ENCODE measurements at regions not wholly inside any gene's neighbourhood (a gene's known extent, or its start where the extent isn't known, plus 50 kb on each side); places are given as distances from the start of the nearest gene placed in this dataset.

DNA sequence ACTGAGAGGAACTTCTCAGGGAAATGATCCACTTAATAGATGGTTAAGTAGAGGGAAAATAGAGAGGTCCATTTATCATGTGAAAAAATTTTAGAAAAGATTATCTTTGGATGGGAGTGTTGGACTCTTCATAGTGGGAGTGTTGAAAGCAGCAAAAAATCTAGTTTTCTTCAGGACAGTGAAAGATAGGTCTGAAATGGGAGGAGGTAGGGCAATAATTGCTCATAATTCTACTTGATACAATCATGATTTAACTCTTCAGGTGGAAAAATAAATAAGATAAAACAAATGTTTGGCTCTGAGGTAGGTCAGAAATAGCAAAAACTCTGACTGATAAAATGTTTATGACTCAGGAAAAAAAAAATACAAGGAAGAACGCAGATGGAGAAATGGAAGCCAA is 144.1 kb upstream of the DPH6 start:
- H3K36me3 ChIP-seq, result no peaks in the 10 kb centered on the region
- H3K9me3 ChIP-seq (ENCODE audit: low read depth), result no peaks in the 10 kb centered on the region
- no peak overlapping the region for H2AFZ ChIP-seq (replicated peaks)
- no peak overlapping the region for H3K4me2 ChIP-seq
- H3K9ac ChIP-seq, result no peak overlapping the region
- no peak overlapping the region for H3K4me3 ChIP-seq
- peaks cover 5% of the 10 kb centered on the region for H3K4me1 ChIP-seq
- H3K27ac ChIP-seq, result no peak overlapping the region
- Mint-ChIP-seq H3K4me3 (no peak overlapping the region), H3K9me3 (no peaks in the 10 kb centered on the region), H3K36me3 (no peaks in the 10 kb centered on the region), H3K4me1 (peaks cover 4% of the 10 kb centered on the region), H3K27me3 (ENCODE audit: insufficient read depth, low read depth) (no peaks in the 10 kb centered on the region), H3K27ac (no peak overlapping the region)
- no peaks in the 10 kb centered on the region for H3K27me3 ChIP-seq
- no peaks in the 10 kb centered on the region for H3K79me2 ChIP-seq (ENCODE audit: low read depth)
- no peak for DNase-seq (ENCODE audit: low spot score)
- no peaks in the 10 kb centered on the region for H4K20me1 ChIP-seq (ENCODE audit: low read depth)
- no peaks in the 10 kb centered on the region for H3F3A ChIP-seq (ENCODE audit: low read depth)
- TF ChIP-seq EZH2 (IDR thresholded peaks at IDR 0.05), result no peak
- no peak for TF ChIP-seq EZH2phosphoT487 (IDR thresholded peaks at IDR 0.05)
- TF ChIP-seq, protein P1, sequence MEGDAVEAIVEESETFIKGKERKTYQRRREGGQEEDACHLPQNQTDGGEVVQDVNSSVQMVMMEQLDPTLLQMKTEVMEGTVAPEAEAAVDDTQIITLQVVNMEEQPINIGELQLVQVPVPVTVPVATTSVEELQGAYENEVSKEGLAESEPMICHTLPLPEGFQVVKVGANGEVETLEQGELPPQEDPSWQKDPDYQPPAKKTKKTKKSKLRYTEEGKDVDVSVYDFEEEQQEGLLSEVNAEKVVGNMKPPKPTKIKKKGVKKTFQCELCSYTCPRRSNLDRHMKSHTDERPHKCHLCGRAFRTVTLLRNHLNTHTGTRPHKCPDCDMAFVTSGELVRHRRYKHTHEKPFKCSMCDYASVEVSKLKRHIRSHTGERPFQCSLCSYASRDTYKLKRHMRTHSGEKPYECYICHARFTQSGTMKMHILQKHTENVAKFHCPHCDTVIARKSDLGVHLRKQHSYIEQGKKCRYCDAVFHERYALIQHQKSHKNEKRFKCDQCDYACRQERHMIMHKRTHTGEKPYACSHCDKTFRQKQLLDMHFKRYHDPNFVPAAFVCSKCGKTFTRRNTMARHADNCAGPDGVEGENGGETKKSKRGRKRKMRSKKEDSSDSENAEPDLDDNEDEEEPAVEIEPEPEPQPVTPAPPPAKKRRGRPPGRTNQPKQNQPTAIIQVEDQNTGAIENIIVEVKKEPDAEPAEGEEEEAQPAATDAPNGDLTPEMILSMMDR (IDR thresholded peaks at IDR 0.05), result no peak

DNA sequence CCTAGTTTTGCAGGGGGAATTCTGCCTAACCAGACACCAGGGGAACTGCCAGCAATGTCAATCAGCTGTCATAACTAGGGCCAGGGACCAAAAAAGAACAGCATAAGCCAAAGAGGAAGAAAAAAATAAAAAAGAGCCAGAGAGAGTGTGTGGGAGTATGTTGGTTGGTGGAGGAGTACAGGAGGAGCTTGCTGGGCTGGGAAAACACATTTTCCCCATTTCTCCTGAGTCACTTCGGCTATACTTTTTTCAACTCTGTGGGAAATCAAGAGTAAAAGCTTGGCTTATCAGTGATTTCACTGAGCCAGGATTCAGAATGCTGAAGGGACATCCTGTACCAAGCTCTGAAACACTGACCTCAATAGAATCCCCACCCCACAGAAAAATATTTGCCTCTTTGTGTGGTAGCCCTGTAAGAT is 144.7 kb upstream of the DPH6 start:
- Histone ChIP-seq H2AFZ (replicated peaks) (peak overlapping the region; percentile 80), H3K9ac (no peak overlapping the region), H3K4me1 (peaks cover 5% of the 10 kb centered on the region), H3K36me3 (no peaks in the 10 kb centered on the region), H3K4me2 (no peak overlapping the region), H3K79me2 (ENCODE audit: low read depth) (no peaks in the 10 kb centered on the region), H3K9me3 (ENCODE audit: low read depth) (no peaks in the 10 kb centered on the region), H4K20me1 (ENCODE audit: low read depth) (no peaks in the 10 kb centered on the region), H3K27ac (no peak overlapping the region), H3F3A (ENCODE audit: low read depth) (no peaks in the 10 kb centered on the region), H3K4me3 (no peak overlapping the region), H3K27me3 (no peaks in the 10 kb centered on the region)
- Mint-ChIP-seq H3K27ac (no peak overlapping the region), H3K36me3 (no peaks in the 10 kb centered on the region), H3K4me1 (peaks cover 4% of the 10 kb centered on the region), H3K27me3 (ENCODE audit: insufficient read depth, low read depth) (no peaks in the 10 kb centered on the region), H3K4me3 (no peak overlapping the region), H3K9me3 (no peaks in the 10 kb centered on the region)
- DNase-seq (ENCODE audit: low spot score), result no peak
- TF ChIP-seq, protein P1 (IDR thresholded peaks at IDR 0.05), result no peak
- TF ChIP-seq EZH2phosphoT487 (IDR thresholded peaks at IDR 0.05) (no peak), EZH2 (IDR thresholded peaks at IDR 0.05) (no peak)

DNA sequence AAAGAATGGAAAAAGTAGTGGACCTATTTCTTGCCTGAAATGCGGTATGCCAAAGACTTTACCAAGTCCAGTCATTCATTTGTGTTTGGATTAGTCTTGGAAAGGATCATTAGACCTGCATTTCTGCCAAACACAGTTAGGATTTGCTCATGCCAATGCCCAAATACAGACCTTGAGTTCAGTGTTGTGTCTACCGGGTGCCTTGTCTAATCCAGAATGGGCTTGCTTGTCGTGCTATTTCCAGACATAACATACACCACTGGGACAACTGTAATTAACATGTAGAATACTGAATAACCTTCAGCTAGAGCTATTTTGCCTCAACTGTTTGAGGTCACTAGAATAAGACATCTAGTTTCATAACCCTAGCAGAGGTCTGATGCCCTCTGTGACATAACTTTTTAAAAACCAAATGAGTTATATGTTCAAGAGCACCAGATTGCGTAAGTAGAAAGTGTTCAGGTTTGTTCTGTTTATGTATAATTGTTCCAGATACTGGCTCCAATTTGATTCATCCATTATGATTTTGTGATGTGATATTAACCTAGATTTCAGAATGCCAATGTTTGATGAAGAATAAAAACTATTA is 145.3 kb upstream of the DPH6 start:
- Mint-ChIP-seq H3K36me3 (no peaks in the 10 kb centered on the region), H3K9me3 (no peaks in the 10 kb centered on the region), H3K4me1 (peaks cover 4% of the 10 kb centered on the region), H3K27me3 (ENCODE audit: insufficient read depth, low read depth) (no peaks in the 10 kb centered on the region), H3K27ac (no peak overlapping the region), H3K4me3 (no peak overlapping the region)
- Histone ChIP-seq H3K36me3 (no peaks in the 10 kb centered on the region), H3K79me2 (ENCODE audit: low read depth) (no peaks in the 10 kb centered on the region), H3F3A (ENCODE audit: low read depth) (no peaks in the 10 kb centered on the region), H3K4me2 (no peak overlapping the region), H3K9me3 (ENCODE audit: low read depth) (no peaks in the 10 kb centered on the region), H4K20me1 (ENCODE audit: low read depth) (no peaks in the 10 kb centered on the region), H2AFZ (replicated peaks) (peak overlapping the region; percentile 80), H3K4me3 (no peak overlapping the region), H3K4me1 (no peaks in the 10 kb centered on the region), H3K27me3 (no peaks in the 10 kb centered on the region), H3K9ac (no peak overlapping the region), H3K27ac (no peak overlapping the region)
- DNase-seq (ENCODE audit: low spot score), result no peak
- TF ChIP-seq EZH2 (IDR thresholded peaks at IDR 0.05), result no peak
- TF ChIP-seq, protein P1 (IDR thresholded peaks at IDR 0.05), result no peak
- no peak for TF ChIP-seq EZH2phosphoT487 (IDR thresholded peaks at IDR 0.05)

Data from neural progenitor cell (in vitro differentiated cells).